Upper lobe of left lung (tissue), 6 donors: ENCODE measurements at regions not wholly inside any gene's neighbourhood (a gene's known extent, or its start where the extent isn't known, plus 50 kb on each side); places are given as distances from the start of the nearest gene placed in this dataset.

Source experiments
- ATAC-seq, 2 donors: fragments of 200-7000 bp; cut with Tn5 transposase; one replicate each; pipeline ENCODE4 v1.9.1; 2022; ENCODE audit warnings: mild to moderate bottlenecking in 2 of 2, moderate library complexity in 2 of 2; ENCODE audit not compliant: low FRiP score in 2 of 2
- DNase-seq, 2 donors: peaks; one replicate each; pipeline ENCODE4 v3.0.0-alpha.2; 2019 to 2020
- H3K27ac ChIP-seq, 4 donors: fragments of 200-600 bp; sonication (generic); one replicate each; pipeline ENCODE4 v1.5.1; 2016 to 2019
- H3K27me3 ChIP-seq, 4 donors: fragments of 200-600 bp; sonication (generic); one replicate each; pipeline ENCODE4 v1.5.1; 2017 to 2019
- H3K36me3 ChIP-seq, 4 donors: fragments of 200-600 bp; sonication (generic); one replicate each; pipeline ENCODE4 v1.5.1; 2016 to 2019
- H3K4me1 ChIP-seq, 4 donors: fragments of 200-600 bp; sonication (generic); one replicate each; pipeline ENCODE4 v1.5.1; 2018 to 2019
- H3K4me3 ChIP-seq, 4 donors: fragments of 200-600 bp; sonication (generic); one replicate each; pipeline ENCODE4 v1.5.1; 2017 to 2019; ENCODE audit warnings: mild to moderate bottlenecking in 2 of 4, moderate library complexity in 1 of 4
- H3K9me3 ChIP-seq, 4 donors: fragments of 200-600 bp; sonication (generic); one replicate each; pipeline ENCODE4 v1.5.1; 2018 to 2019
- EP300 ChIP-seq, 4 donors: sonication (generic); formaldehyde crosslinking; IDR thresholded peaks; one replicate each; pipeline ENCODE4 v1.5.1; 2017; ENCODE audit warnings: antibody characterized with exemption in 4 of 4, control low read depth in 2 of 4
- POLR2A ChIP-seq, 4 donors: fragments of 450-650 bp; IDR thresholded peaks; one replicate each; pipeline ENCODE4 v1.5.1; 2016 to 2017; ENCODE audit warnings: antibody characterized with exemption in 4 of 4, mild to moderate bottlenecking in 2 of 4
- POLR2AphosphoS5 ChIP-seq, 2 donors: sonication (generic); formaldehyde crosslinking; IDR thresholded peaks; one replicate each; pipeline ENCODE4 v1.5.1; 2017; ENCODE audit warnings: antibody characterized with exemption in 2 of 2
- WGBS, 2 donors: methylation state at CpG; one replicate each; pipeline ENCODE4 v1.1.5; 2017 to 2018; 5-methylcytosine and 5-hydroxymethylcytosine counted together
- TF ChIP-seq, protein P1 (sequence below), 6 experiments: fragments of 450-650 bp in 4 of 6; fragments of 200-600 bp in 2 of 6; sonication (generic) in 2 of 6; IDR thresholded peaks; one replicate each; pipeline ENCODE4 v1.5.1; 2016 to 2019; ENCODE audit warnings: antibody characterized with exemption in 6 of 6
- donor health status: DM: no; HTN: no; CAD: no; lungs with moderate emphysema.
- donor health status: DM: no; HTN: yes; CAD: no; lungs with severe emphysema.

DNA sequence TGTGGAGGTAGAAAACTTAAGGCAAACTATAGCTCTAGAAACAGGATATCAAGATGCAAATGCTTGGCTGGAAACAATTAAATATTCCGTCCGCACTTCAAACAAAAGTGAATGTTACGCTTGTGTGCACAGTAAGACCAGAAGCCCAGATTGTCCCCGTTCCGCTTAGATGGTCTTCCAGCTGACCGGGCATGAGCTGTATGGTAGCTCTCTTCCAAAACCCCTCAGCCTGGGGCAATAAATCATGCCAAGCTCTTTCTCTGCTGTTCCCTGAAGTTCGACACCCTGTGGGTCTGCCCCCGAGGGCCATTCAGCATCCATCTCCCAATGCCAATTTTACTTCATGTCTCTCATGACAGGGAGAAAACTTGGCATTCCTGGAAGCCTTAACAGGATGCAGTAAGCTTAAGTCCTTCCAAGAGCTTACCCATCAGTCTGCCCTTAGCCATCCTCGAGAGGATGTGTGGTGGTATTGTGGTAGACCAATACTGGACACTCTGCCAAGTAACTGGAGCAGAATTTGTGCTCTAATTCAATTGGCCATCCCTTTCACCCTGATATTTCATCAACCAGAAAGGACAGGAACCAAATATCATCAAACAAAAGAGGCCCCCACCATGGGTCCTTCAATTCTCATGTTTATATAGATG lies 70.7 kb upstream of the RANBP6 start:
- ATAC-seq (no peak), DNase-seq (no peak)
- Histone ChIP-seq H3K27me3 (no peaks in the 10 kb centered on the region), H3K4me1 (no peaks in the 10 kb centered on the region), H3K36me3 (no peaks in the 10 kb centered on the region), H3K9me3 (no peaks in the 10 kb centered on the region), H3K4me3 (no peak overlapping the region), H3K27ac (no peak overlapping the region)
- TF ChIP-seq EP300 (IDR thresholded peaks at IDR 0.05), result no peak
- TF ChIP-seq POLR2AphosphoS5 (IDR thresholded peaks at IDR 0.05), result no peak
- no peak for TF ChIP-seq POLR2A (IDR thresholded peaks at IDR 0.05)
- TF ChIP-seq, protein P1, sequence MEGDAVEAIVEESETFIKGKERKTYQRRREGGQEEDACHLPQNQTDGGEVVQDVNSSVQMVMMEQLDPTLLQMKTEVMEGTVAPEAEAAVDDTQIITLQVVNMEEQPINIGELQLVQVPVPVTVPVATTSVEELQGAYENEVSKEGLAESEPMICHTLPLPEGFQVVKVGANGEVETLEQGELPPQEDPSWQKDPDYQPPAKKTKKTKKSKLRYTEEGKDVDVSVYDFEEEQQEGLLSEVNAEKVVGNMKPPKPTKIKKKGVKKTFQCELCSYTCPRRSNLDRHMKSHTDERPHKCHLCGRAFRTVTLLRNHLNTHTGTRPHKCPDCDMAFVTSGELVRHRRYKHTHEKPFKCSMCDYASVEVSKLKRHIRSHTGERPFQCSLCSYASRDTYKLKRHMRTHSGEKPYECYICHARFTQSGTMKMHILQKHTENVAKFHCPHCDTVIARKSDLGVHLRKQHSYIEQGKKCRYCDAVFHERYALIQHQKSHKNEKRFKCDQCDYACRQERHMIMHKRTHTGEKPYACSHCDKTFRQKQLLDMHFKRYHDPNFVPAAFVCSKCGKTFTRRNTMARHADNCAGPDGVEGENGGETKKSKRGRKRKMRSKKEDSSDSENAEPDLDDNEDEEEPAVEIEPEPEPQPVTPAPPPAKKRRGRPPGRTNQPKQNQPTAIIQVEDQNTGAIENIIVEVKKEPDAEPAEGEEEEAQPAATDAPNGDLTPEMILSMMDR (IDR thresholded peaks at IDR 0.05), result no peak
- WGBS, 2 donors, result 88 to 92% methylated on average over 8 to 9 of the region's 9 CpGs

DNA sequence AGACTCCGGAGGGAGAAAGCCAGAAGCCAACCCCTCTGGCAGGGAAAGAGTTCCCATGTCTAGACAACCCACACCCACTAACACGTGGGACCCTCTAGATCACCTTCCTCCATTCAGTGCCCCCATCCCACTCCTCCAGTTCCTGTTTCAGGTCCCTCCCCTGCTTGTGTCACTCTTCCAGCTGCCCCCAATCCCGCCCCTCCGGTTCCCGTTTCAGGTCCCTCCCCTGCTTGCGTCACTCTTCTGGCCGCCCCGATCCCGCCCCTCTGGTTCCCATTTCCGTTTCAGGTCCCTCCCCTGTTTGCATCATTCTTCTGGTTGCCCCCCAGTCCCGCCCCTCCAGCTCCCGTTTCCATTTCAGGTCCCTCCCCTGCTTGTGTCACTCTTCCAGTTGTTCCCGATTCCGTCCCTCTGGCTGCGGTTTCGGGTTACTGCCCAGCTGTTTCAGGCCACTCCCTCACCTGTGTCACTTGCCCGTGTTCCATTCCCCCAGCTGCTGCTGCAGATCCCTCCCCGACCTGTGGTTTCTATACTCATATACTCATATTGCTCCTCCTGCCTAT lies 64.8 kb upstream of the RANBP6 start:
- TF ChIP-seq POLR2A (IDR thresholded peaks at IDR 0.05), result no peak
- TF ChIP-seq EP300 (IDR thresholded peaks at IDR 0.05), result no peak
- TF ChIP-seq, protein P1 (IDR thresholded peaks at IDR 0.05), result peak in 2 of 6 experiments; percentile 17 to 34
- TF ChIP-seq POLR2AphosphoS5 (IDR thresholded peaks at IDR 0.05), result no peak
- DNase-seq (peak; percentile 40 to 91), ATAC-seq (peak; percentile 94 to 96)
- Histone ChIP-seq H3K4me1 (no peaks in the 10 kb centered on the region), H3K27me3 (no peaks in the 10 kb centered on the region), H3K9me3 (no peaks in the 10 kb centered on the region), H3K36me3 (no peaks in the 10 kb centered on the region), H3K4me3 (peak overlapping the region in 3 of 4 donors; percentile 32 to 48 (median 46)), H3K27ac (peak overlapping the region; percentile 48 to 79 (median 63))
- WGBS, 2 donors, result 22 to 45% methylated on average over 18 of the region's 18 CpGs

DNA sequence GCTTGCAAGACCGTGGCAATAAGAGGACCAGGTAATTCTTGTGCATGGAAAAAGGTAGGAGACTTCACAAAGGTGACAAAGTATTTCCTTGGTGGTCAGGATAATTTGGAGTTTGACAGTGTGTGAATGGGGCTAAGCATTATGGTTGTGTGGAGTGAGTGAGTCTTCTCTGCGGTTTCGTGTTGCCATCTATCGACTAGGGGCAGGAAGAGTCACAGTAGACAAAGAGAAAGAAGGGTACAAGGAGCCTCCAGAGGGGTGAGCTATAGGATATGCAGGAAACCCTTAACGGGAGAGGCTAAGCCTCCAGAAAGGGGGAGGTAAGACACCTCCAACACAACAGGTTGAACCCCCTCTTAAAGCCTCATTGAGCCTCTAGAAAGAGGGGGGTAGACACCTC lies 64.0 kb upstream of the RANBP6 start:
- Histone ChIP-seq H3K4me1 (no peaks in the 10 kb centered on the region), H3K36me3 (no peaks in the 10 kb centered on the region), H3K9me3 (no peaks in the 10 kb centered on the region), H3K27me3 (no peaks in the 10 kb centered on the region), H3K4me3 (no peak overlapping the region), H3K27ac (no peak overlapping the region)
- ATAC-seq (no peak), DNase-seq (no peak)
- 91 to 93% methylated on average over 5 of the region's 5 CpGs for WGBS, 2 donors
- TF ChIP-seq POLR2AphosphoS5 (IDR thresholded peaks at IDR 0.05) (no peak), POLR2A (IDR thresholded peaks at IDR 0.05) (no peak)
- TF ChIP-seq, protein P1 (IDR thresholded peaks at IDR 0.05), result no peak

DNA sequence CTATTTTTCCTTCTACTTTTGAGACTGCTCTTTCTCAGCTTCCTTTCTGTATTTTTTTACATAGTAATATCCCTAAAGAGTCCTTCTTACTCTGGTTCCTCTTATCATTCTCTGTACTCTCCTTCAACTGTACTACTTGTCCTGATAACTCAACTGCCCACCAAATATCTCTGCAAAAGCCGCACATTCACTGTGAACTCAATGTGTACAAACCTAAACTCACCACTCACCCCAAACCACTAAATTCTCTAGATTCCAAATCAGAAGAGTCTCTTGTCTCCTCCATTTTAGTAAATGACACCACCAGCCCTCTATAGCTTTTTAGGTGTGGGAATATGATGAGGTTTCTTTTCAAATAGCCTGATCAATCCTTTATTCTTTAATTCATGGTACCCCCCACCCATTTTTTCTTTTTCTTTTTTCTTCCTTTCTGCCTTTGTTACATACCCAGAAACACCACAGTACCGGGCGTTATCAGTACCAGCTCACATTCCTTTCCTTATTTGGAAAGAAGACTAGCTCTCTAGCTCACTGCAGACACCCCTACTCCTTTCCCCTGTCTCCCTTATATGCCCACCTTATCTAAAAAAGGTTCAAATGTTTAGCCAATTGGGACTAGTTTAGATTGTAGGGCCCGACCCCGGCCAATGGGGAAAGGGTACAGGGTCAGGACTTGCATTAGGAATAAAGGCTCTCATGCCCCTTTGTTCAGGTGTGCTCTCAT lies 63.1 kb upstream of the RANBP6 start:
- no peak for ATAC-seq
- TF ChIP-seq, protein P1 (IDR thresholded peaks at IDR 0.05), result no peak
- TF ChIP-seq POLR2A (IDR thresholded peaks at IDR 0.05) (no peak), POLR2AphosphoS5 (IDR thresholded peaks at IDR 0.05) (no peak), EP300 (IDR thresholded peaks at IDR 0.05) (no peak)

More for the DNA sequence above, 63.1 kb upstream of the RANBP6 start:
- 55 to 67% methylated on average over 5 of the region's 5 CpGs for WGBS, 2 donors
- no peaks in the 10 kb centered on the region for H3K9me3 ChIP-seq
- H3K4me1 ChIP-seq, result no peaks in the 10 kb centered on the region
- no peaks in the 10 kb centered on the region for H3K27me3 ChIP-seq
- DNase-seq, result no peak
- no peaks in the 10 kb centered on the region for H3K36me3 ChIP-seq
- H3K4me3 ChIP-seq, result no peak overlapping the region
- no peak overlapping the region for H3K27ac ChIP-seq
